Nucleus accumbens (tissue), 56 donors: ENCODE measurements at regions not wholly inside any gene's neighbourhood (a gene's known extent, or its start where the extent isn't known, plus 50 kb on each side); places are given as distances from the start of the nearest gene placed in this dataset.

ENCODE experiments used
- DNase-seq, 56 donors: peaks; one replicate each; lab custom pipeline; 2025; lab: John Stamatoyannopoulos, UW

DNA sequence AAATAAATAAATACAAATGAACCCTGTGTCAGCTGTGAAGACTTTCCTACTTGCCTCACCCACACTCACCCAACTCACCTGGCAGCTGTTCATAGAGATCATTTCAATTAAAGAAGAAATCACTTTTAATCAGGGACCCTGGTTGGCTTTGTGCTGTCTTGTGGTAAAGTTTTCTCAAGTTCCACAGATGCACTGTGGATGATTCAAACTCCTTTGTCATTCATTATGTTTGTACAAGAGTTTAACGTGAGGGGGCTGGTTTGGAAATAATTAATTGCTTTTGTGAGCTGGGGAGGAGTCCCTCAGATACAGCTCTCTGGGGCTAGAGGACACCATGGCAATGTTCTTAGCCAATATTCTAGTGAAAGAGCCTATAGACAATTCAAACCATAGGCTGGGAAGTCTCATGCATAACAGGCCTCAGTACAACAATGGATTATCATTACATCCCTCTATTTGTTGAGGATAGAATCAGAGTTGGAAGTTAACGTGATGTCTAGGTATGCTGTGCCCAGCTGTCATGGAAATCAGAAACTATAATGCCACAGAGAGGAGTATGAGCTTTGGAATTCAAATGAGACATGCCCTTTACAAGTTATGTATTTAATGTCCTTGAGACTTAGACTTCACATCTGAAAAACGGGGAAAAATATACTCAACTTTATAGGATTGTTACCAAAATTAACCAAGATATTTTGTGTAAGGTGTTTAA lies 698.5 kb downstream of the KCNA4 start:
- DNase-seq: no peak

DNA sequence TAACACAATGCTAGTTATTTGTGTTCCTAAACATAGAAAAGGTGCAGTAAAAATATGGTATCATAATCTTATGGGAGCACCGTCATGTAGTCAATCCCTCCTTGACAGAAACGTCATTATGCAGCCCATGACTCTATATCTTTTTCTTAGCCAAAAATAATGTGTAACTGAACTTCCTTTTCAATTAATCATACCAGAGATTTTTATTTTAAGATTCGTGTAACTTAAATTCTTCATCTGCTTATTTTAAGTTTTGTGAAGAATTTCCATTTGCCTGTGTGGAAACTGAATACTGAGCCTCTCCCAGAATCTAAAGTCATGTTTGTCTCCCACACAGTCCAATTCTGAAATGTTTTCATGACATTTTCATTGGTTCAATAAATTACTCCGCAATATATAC lies 699.1 kb downstream of the KCNA4 start:
- no peak for DNase-seq

DNA sequence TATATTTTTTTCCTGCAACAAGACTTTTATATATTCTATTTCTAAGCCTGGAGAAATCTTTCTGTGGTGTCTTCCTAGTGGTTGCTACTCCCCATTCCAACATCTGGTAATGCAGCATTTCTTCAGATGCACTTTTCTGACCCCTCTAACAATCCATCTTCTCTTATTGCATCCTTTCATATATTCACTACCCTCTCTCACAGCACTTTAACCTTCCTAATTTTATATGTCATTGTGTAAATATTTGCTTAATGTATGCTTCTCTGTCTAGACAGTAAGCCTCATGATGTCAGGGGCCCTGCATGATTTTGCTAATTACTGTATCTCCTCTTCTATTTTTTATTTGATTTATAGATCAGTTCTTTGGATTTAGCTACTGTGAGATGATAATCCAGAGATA lies 701.6 kb downstream of the KCNA4 start:
- DNase-seq: no peak

DNA sequence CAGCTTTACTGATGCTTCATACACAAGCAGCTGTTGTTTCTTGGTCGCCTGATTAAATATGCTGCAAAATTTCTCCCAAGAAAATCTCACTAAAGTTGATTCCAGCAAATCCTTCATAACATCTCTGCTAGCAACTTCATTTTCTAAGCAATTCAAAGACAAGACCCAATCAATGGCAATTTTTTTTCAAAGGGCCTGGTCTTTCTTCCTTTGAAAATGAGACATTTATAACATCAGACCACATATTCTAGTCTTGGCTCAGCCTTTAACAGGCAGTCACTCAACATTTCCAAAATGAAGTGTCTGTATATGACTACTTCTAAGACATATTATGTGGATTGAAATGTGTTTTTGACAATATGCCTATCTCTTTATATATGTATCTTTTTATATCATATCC lies 702.6 kb downstream of the KCNA4 start:
- DNase-seq: no peak

DNA sequence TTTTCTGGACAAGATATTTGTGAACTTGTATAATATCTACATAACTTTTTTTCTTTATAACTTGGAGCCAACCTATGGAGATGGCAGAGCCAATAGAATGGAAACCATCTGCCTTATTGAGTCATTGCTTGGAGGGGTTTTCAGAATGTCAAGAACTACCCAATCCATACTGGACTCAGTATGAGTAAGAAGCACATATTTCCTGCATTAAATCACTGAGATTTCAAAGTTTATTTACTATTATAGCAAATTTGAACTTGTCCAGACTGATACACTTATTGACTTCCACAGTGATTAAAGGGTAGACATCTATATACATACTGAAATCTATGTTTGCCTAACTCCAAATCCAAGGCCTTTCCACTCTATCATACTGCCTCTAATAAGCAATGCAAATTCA lies 704.0 kb downstream of the KCNA4 start:
- DNase-seq: no peak

DNA sequence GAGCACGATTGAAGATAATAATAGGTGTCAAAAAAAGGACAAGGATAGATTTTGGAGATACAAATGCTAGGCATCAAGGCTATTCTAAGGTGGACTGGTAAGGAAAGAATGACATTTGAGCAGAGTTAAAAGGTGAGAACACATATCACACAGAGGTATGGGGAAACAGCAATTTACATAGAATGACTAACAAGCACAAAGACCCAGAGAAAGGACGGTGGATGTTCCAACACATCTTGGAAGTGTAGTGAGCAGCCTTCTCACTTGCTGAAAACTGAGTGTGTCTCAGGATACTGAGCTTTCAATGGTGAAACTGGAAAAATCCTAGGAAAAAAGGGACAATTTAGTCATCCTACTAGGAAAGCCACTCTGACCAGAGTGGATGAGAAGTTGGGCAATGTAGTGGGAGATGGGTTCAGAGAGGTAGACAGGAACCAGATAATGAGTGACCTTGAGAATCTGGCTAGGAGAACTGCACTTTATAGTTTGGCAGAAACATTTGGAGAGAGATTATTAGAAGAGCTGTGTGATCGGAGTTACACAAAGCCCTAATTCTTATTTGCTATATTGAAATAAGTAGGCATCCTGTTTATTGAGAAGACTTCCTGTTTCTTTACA lies 706.0 kb downstream of the KCNA4 start:
- no peak for DNase-seq

DNA sequence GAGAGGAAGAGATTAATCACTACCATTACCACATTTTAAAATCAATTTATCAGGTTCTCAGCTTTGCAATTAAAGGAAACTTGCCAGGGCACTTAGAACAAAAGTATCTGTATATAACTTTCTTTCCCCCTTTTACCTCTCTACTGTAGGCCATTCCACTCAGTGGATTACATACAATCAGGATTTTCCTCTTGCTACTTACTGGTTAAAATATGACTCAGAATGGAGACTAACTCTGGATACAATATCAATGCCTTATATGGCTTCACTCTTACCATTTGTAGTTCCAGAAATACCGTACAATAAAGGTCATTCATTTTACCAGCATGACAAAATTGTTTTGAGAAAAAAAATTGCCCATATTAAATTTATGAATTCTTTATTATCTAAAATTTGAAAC lies 706.8 kb downstream of the KCNA4 start:
- no peak for DNase-seq

DNA sequence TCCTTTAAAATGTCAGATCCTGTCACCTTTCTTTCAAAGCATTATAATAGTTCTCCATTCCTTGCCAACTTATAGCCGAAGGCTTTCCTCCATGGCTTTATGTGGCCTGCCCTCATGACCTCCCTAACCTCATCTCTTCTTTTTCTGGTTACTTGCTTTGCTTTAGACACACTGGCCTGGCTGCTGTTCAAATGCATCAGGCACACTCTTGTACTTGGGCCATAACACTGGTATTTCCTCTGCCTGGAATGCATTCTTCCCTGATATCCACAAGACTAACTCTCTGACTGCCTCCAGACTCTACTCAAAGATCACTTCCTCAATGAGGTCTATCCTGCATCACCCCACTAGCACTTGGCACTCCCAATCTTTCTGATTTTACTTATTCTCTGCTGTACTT lies 710.3 kb downstream of the KCNA4 start:
- no peak for DNase-seq

DNA sequence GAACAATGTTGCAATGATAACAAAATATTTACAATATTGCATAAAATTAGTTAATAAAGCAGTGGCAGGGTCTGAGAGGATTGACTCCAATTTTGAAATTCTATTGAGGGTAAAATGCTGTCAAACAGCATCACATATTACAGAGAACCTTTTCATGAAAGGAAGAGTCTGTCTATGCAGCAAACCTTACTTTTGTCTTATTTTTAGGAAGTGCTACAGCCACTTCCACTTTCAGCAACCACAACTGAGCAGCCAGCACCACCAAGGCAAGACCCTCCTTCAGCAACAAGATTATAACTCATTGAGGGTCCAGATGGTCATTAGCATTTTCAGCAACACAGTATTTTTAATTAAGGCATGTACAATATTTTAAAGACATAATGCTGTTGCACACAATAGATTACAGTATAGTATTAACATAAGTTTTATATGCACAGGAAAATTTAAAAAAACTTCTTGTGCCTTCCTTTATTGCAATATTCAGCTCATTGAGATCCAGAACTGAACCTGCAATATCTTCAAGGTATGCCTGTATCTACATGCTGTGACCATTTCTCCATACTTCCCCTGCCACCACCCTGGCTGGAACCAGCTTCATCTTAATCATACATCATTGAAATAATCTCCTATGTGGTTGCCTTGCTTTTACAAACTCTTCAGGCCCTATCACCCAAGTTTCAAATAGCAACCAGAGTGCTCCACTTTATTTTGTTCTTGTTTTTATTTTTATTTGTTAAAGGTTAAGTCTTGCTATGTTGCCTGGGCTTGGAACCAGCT lies 711.2 kb downstream of the KCNA4 start:
- DNase-seq: no peak

DNA sequence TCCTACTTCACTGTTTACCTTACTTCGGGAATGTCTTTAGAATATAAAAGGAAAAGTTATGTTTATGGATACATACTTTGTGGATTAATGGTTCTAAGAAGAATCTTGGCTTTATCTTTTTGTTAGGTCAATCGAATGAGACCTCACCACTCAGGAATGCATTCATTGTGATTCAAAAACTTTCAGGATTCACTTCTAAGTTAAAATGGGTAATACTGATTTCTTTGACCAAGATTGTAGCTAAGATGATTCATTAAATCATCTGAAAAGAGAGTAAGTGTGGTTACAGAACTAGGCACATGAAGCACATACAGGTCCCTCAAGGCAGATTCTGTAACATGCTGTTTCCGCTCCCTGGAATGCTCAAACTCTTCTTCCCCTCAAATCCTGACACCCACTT lies 716.4 kb downstream of the KCNA4 start:
- no peak for DNase-seq

DNA sequence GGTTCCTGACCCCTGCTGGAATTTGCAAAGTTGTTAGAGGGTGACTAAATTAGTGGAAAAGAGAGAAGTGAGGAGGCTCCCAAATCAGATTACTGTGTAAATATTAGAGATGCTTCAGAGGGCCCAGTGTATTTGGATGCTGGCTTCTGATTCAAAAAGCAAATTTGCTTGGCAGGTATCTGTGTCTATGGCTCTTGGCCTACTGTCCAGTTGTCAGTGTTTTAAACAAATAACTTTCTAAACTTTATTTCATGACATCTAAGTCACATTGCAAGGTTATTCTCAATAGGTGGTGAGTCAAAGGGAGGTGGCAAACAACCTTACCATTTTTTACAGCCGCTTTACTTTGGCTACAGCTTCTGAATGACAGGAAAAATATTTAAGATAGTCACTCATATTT lies 720.1 kb downstream of the KCNA4 start:
- no peak for DNase-seq

DNA sequence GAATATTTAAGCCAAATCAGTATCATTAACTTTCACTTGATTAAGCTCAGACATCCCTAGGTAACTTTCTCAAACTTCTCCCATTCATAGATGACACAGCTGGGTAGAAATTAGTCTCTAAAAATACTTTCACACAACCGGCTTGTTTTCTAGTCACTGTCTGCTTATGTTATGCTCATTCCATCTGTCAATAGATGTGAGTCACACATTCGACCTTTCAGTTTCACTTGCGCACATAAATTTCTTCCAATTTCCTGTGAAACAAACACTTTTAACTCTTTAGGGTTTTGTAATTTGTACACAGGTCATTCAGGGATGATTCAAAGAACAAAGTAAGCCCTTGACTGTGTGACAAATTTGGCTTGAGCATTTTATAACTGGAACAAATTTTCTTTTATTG lies 723.0 kb downstream of the KCNA4 start:
- no peak for DNase-seq

DNA sequence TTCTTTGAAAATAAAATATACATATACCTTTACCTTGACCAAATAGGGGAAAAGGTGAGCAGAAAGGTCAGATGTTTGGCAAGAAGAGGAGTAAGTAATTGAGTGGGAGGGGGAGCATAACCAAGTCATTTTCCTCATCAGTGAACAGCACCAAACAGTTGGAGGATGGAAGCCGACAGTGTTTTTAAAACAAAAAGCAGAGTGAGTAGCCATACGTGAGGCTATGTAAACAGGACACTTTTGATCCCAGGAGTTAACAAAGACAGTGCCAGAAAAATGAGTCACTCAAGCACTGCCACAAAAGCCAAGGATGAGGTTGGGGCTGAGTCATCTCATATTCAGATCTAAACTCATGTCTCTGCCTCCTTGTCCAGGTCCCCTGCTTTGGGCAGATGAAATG lies 734.7 kb downstream of the KCNA4 start:
- no peak for DNase-seq

DNA sequence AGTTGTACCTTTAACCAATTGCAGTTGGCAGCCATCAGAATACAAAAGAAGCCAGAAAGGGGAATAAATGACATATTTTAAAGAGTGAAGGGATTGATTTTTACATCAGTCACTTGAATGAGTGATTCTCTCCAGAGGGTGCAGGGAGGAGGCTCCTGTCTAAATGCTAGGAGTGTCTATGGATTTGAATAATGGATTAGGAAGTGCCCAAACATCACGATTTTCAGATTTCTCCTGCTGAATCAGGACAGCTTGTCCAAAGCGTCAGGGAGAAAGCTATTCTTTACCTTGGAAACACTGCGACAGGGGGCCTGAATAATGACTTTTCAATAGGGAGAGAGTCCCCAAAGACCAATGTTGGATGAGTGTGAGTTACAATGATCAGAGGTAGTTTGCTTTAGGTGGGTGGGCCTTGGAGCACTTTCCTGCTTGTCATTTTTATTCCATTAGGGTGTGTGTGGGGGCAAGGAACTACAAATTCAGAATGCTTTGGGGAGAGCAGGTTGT lies 735.5 kb downstream of the KCNA4 start:
- DNase-seq: no peak

DNA sequence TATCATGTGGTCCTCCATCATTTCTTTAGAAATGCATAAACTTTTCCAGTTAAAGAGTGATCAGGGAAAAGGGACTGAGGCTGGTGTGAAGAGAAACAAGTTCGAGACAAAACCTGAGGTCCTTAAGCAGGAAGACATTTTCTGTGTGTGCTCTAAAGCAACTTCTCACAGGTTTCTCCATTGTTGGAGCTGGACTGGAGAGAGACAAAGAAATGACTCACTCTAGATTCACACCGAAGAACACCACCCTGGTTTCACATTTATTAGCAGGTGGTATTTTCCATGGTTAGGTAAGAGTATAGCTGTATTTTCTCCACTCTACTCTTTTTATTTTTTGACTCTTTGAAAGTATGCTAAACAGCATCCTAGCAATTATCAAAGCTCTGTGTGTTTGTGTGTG lies 736.4 kb downstream of the KCNA4 start:
- DNase-seq: no peak

DNA sequence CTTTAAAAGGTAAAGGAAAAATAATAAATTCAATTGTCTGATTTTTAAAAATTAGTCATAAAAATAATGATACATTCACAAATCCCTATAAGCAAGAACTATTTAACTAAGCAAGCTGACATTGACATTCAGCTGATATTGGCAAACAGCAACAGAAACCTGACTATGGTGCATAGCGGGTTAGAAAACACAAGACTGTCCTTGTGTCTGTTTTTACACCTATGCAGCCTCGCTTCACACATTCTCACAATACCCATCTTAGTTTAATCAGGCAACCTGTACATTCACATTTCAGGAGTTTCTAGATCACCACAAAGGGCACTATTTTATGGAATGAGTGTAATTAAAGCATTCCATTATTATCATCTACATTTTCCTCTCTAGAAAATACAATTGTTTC lies 737.1 kb downstream of the KCNA4 start:
- no peak for DNase-seq

DNA sequence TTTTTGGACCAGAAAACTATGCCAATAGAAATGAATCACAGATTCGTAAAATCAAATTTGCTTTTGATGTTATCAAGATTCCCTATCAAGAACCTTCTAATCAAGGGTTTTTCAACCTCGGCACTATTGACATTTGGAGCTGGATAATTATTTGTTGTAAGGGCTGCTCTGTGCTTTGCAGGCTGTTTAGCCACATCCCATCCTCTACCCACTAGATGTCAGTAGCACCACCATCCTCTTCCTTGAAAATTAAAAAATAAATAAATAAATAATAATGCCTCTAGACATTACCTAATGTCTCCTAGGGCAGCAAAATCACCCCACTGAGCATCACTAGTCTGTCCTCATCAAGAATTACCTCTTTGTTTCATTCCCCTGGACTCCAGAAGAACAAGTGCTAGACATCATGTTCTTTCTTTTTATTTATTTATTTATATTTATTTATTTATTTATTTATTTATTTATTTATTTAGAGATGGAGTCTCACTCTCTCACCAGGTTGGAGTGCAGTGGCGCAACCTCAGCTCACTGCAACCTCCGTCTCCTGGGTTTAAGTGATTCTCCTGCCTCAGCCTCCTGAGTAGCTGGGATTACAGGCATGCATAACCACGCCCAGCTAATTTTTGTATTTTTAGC lies 744.7 kb downstream of the KCNA4 start:
- DNase-seq: no peak

DNA sequence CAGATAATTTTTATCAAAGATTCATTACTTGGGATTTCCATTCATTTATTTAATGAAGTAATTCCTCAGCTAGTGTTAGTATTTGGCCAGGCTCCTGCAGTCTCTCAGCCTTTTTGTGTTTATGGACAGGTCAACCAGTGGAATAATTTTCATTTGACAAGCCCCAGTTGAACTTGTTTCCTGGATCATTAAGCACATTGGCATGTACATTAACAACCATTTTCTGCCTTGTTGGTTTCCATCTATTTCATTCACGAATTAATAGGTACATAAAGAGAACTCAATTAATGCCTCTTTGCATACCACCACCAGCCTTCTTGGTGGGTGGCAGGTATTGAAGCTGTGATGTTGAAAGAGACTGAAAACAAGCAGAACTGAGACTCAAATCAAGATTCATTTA lies 745.2 kb downstream of the KCNA4 start:
- no peak for DNase-seq

DNA sequence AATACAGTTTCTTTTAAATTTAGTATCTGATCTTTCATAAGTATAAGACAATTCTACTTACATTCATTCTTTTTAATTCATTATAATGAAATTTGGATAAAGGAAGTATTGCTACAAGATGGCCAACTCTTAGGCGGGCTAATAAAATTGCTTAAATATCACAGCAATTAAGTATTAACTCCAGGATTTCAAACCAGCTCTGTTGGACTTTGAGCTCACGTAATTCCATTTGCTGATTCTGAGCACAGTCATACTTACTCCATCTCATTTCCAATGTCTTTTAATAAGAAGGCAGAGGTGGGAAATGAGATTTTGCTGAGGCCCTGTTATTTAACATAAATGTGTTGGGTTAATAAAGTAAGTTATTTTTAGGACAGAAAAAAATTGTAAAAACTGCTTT lies 748.1 kb downstream of the KCNA4 start:
- no peak for DNase-seq

DNA sequence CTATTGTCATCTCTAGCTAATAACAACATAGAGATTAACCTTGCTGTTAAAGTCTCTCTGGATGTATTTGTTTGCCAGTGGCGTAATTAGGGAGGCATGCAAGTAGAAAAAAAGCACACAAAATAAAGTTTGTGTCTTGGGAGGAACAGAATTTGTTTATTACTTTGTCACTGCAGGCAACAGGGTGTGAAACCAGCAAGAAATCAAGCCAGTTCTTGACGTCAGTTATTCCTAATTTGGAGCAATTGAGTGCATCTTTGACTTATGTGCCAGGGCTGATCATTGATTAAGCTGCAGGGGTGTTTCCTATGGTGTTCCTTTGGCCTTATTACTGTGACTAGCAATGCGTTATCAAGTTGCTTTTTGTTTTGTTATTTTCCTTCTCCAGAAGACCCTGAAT lies 751.0 kb downstream of the KCNA4 start:
- no peak for DNase-seq

DNA sequence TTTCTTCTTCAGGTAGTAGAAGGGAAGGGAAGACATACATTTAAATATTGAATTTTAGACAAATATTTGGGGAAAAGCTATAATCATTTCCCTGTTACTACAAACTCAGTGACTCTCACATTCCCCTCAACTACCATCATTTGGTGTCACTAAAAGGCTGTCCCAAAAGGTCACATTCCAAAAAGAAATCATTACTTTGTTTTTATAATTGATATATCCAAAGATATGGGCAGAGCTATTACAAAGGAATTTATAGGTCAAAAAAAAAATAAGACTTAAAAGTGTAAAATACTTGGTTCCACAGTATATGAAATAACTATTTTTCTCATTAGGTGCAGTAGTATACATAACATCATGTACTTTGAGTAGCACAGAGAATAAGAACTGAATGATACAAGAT lies 751.4 kb downstream of the KCNA4 start:
- DNase-seq: no peak
